NCI-H1694 treated with DMSO at 0.1 percent for 48 hours (cell line): ENCODE measurements at regions not wholly inside any gene's neighbourhood (a gene's known extent, or its start where the extent isn't known, plus 50 kb on each side); places are given as distances from the start of the nearest gene placed in this dataset.
A peak's percentile ranks its signal among the peaks of the same experiment; 100 is the strongest.
"Not testable (repeated sequence)": the region's sequence is repeated elsewhere in the genome, so short reads cannot be mapped to it uniquely, and the experiment has no call there.

Source experiments
- DNase-seq: peaks from one replicate; lab custom pipeline; 2025; lab: John Stamatoyannopoulos, UW

GRCh38 chr16:56013962-56014552 is 138.9 kb upstream of the CES5A start:
- peak; percentile 2 for DNase-seq

- peak; percentile 19 for DNase-seq
Measured at GRCh38 chr16:56012482-56012811, 137.3 kb upstream of the CES5A start.

DNA sequence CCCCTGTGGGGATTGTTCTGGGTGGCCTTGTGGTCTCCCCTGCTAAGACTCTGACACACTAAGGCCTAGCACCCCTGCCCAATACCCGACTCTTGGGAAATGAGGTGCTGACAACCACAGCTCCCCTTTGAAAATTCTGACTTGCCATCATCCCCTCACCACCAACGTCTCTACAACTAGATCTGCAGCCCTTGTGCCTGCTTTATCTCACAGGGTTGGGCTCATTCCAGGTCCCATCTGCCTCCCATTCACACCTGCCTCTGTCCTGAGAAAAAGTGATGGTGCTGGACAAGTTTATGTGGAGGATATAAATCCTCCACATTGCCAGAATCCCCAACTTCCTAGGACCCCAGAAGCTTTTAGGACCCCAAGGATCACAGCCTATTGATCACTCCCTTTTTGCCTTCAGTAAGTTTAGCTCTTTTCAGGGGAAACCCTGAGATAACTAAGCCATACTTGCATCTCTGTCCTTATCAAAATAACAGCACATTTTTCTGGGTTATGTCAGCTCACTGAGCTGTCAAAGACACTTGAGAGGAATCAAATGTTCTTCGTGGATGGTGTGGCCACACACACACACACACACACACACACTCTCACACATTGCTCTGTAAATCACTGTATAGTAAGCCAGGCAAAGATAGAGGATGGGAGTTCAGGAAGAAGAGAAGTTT is 136.8 kb upstream of the CES5A start:
- DNase-seq, result no peak

DNA sequence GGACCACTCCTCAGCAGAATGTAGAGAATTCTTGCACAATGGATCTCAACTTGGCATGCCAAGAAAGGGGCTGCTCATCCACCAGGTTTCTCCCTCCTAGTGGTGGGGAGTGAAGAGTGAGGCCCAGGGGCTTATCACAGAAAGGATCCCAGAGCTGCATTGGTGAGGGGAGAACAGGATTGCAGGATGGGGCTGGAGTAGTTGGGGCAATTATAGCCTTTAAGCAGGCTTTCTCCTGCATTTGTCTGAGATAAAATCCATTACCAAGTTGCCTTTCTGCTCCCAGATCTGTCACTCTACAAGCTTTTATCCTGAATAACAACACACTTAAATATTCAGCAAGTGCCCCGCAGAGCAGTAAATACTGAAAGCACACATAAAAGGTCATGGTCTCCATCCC is 130.8 kb upstream of the CES5A start:
- no peak for DNase-seq

DNA sequence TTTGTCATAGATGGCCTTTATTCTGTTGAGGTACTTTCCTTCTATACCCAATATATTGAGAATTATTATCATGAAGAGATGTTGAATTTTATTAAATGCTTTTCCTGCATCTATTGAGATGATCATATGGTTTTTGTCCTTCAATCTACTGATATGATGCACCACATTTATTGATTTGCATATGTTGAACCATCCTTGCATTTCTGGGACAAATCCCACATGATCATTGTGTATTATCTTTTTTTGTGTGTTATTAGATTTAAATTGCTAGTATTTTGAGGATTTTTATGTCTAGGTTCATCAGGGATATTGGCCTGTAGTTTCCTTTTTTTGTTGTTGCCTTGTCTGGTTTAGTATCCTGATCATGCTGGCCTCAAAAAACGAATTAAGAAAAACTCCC is 124.5 kb upstream of the CES5A start:
- no peak for DNase-seq

DNA sequence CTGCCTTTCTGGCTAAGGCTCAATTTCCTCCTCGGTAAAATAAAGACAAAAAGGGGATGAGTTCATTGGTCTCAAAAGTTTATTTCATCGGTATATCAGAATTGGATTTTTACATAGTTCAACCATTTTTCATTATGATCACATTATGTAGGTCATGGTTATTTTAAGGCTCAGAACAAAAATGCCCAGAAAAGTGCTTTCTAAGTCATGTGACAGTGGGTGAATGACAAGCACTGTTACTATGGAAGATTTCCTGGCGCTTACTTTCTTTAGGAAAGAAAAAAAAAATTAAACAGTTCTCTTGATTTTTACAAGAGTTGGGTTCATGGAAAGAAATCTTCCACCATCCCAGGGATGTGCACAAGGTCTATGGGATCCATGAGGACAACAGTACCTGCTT is 117.9 kb upstream of the CES5A start:
- no peak for DNase-seq

GRCh38 chr16:55992551-55992950 is 117.4 kb upstream of the CES5A start:
- no peak for DNase-seq

GRCh38 chr16:55991843-55992242 is 116.7 kb upstream of the CES5A start:
- no peak for DNase-seq

DNA sequence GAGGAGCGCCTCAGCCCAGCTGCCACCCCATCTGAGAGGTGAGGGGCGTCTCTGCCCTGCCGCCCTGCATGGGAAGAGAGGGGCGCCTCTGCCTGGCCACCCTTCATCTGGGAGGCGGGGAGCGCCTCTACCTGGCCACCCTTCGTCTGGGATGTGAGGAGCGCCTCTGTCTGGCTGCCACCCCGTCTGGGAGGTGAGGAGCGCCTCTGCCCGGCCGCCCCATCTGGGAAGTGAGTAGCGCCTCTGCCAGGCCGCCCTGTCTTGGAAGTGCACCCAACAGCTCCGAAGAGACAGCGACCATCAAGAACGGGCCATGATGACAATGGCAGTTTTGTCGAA is 114.4 kb upstream of the CES5A start:
- no peak for DNase-seq

- not testable (repeated sequence) for DNase-seq
Measured at GRCh38 chr16:55988850-55989568, 113.8 kb upstream of the CES5A start.

- no peak for DNase-seq
Measured at GRCh38 chr16:55988013-55988412, 112.8 kb upstream of the CES5A start.

- DNase-seq, result no peak
Measured at GRCh38 chr16:55982597-55982996, 107.4 kb upstream of the CES5A start.

GRCh38 chr16:55981557-55981956 is 106.4 kb upstream of the CES5A start:
- DNase-seq, result no peak

- no peak for DNase-seq
Measured at GRCh38 chr16:55976815-55977214, 101.6 kb upstream of the CES5A start.

- no peak for DNase-seq
Measured at GRCh38 chr16:55971447-55971846, 96.3 kb upstream of the CES5A start.

DNA sequence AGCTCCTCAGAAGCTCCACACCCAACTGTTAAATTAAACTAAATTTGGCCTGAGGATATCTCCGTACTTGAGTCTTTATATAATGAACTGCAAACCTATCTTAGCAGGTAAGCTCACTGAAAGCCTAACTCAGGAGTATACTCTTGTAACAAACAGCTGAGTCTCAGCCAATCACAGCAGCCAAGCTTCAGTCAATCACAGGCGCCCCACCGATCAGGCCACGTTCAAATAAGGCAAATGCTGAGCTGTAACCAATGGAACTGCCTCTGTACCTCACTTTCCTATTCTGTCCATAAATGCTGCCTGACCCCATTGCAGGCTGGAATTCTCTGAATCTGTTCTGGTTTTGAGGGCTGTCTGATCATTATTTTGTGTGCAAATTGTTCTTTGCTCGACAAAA is 93.0 kb upstream of the CES5A start:
- DNase-seq, result no peak

- DNase-seq, result peak; percentile 2
Measured at GRCh38 chr16:55964923-55965475, 89.8 kb upstream of the CES5A start.

DNA sequence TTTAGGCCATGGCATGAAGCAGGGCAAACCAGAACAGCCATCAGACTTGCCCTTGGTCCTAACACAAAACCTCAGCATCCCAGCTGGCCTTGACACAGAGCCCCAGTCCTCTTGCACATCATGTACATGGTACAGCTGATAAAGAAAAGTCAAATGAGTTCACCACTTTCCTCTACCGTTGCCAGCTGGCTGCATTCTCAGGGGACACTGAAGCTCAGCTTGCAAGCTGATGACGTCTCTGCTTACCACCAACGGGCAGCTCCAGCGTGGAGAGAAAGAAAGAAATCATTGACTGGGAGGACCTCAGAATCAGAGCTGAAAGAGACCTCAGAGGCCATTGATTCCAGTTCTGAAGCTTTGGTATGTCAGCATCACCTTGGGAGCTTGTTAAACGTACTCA is 80.7 kb upstream of the CES5A start:
- DNase-seq, result peak; percentile 50

- peak; percentile 5 for DNase-seq
Measured at GRCh38 chr16:55955424-55955823, 80.3 kb upstream of the CES5A start.

- DNase-seq, result no peak
Measured at GRCh38 chr16:55954906-55955305, 79.7 kb upstream of the CES5A start.

- no peak for DNase-seq
Measured at GRCh38 chr16:55949518-55949917, 74.3 kb upstream of the CES5A start.

DNA sequence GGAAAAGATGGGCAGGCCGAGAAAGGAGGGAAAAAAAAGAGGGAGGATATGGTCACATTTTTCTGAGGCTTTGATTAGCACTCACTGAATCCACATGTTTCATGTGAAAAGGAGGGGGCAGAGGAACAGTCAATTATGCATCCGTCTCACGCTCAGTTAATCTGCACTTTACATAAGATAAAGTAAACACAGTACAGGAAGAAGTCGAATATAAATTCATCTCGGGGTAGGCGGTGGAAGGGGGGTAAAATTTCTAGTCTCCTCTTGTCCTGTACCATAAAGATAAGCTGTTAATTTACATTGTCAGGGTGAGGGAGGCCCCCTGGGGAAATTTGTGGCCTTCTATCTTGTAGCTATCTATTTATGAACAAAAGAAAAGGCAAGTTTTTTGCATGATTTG is 73.1 kb upstream of the CES5A start:
- DNase-seq, result no peak

GRCh38 chr16:55947366-55947765 is 72.2 kb upstream of the CES5A start:
- DNase-seq, result no peak
